ENCODE measurements at regions not wholly inside any gene's neighbourhood (a gene's known extent, or its start where the extent isn't known, plus 50 kb on each side); places are given as distances from the start of the nearest gene placed in this dataset.

- TF ChIP-seq EZH2phosphoT487 (IDR thresholded peaks at IDR 0.05; ENCODE audit: insufficient read depth, low read depth) (no peak), EZH2 (IDR thresholded peaks at IDR 0.05; ENCODE audit: insufficient read depth, poor library complexity, severe bottlenecking) (no peak)
Measured at GRCh38 chr6:44663860-44664634, 276.5 kb downstream of the CDC5L start.

All from GM23248 (cell line).